Amniotic epithelial cell (primary cell): ENCODE measurements at regions not wholly inside any gene's neighbourhood (a gene's known extent, or its start where the extent isn't known, plus 50 kb on each side); places are given as distances from the start of the nearest gene placed in this dataset.
"Not testable (repeated sequence)": the region's sequence is repeated elsewhere in the genome, so short reads cannot be mapped to it uniquely, and the experiment has no call there.

Experiments
- DNase-seq: peaks from one replicate; pipeline ENCODE4 v3.0.0-alpha.2; 2010; ENCODE audit warnings: low read depth

GRCh38 chr5:53275666-53276065 lies 166.1 kb upstream of the MOCS2 start:
- no peak for DNase-seq

GRCh38 chr5:53276825-53277224 lies 167.3 kb upstream of the MOCS2 start:
- DNase-seq = peak; percentile 55

GRCh38 chr5:53277491-53277890 lies 167.9 kb upstream of the MOCS2 start:
- DNase-seq = no peak

DNA sequence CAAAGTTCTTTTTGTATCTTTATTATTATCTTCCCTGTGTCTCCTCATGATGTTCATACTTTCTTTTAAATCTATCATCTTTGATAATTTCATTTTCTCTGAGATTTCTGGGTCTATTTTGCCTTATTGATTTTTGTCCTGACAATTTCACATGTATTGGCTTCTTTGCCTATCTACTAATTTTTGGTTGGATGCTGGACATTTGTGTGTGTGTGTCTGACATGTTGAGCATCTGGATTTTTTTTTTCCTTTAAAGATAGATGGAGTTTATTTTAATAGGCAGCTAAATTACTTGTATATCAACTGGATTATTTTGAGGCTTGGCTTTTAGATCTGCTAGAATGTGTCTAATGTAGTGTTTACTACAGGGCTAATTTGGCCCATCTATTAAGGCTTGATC lies 178.0 kb upstream of the MOCS2 start:
- DNase-seq = no peak

- DNase-seq = no peak
Observed at GRCh38 chr5:53288511-53288910, 179.0 kb upstream of the MOCS2 start.

- DNase-seq = no peak
Observed at GRCh38 chr5:53291047-53291446, 181.5 kb upstream of the MOCS2 start.

DNA sequence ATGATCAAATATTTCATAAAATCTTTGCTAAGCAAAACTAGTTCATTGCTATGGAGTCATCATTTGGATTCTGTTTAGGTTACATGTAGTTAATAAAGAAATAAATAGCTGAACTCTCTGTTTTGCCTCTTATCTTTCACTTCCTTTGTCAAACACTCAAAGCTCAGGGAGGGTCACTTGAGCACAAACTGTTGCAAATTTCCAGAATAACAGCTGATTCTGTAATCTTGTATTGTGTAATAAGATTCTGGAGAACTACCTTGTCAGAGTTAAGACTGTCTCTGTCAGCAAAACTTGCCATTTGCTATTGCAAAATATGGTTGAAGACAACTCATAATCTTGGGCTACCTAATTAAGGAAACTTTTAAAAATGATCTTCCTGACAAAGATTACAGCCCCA lies 182.0 kb upstream of the MOCS2 start:
- DNase-seq = peak; percentile 82

DNA sequence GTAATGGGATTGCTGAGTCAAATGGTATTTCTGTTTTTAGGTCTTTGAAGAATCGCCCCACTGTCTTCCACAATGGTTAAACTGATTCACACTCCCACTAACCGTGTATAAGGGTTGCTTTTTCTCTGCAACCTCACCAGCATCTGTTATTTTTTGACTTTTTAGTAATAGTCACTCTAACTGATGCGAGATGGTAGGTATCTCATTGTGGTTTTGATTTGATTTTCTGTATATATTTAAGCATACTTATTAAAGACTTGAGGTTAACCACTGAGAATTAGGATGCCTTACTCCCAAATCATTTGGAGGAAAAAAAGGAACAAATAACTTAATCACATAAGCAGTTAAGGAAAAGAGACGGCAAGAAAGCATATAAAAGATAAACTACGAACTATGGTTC lies 181.6 kb upstream of the FST start:
- DNase-seq = peak; percentile 79

GRCh38 chr5:53302529-53302928 lies 177.9 kb upstream of the FST start:
- peak; percentile 67 for DNase-seq

- DNase-seq = peak; percentile 87
Observed at GRCh38 chr5:53303105-53303504, 177.3 kb upstream of the FST start.

- DNase-seq = not testable (repeated sequence)
Observed at GRCh38 chr5:53305316-53305715, 175.1 kb upstream of the FST start.

- no peak for DNase-seq
Observed at GRCh38 chr5:53309653-53310052, 170.8 kb upstream of the FST start.

DNA sequence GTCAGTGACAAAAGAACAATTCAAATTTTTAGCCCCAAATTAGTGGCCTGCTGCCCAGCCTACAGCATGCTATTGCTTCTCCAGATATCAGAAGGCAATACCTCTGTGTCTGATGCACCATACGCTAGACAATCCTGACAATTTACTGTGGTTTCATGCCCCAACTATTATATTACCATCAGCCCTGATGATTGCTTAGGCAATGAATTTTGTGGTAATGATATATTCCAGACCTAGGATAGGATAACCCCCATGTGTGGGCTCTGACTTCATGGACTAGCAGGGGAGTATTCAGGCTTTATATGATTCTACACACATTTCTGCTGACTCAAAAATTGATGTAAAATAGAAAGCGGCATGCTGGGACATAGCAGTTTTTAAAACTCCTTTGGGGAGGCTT lies 168.7 kb upstream of the FST start:
- no peak for DNase-seq

- DNase-seq = no peak
Observed at GRCh38 chr5:53313145-53313544, 167.3 kb upstream of the FST start.

DNA sequence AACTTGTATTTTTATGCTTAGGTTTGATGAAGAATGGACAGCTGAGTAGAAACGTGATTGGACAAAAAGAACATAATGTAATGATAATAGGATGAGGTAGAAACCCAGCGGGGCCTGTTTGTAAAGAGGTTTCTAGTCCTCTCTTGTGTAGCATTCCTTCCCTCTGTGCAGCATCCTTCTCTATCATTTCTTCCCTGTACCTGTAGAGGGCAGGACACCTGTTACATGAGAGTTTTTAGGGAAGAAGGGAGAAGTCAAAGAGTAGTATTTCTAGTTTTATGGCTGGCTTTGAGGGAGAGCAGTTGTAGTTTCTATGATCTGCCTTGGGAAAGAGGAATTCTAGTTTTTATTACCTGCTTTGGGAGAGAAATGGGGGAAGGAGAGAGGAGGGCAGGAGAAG lies 162.1 kb upstream of the FST start:
- DNase-seq = no peak

GRCh38 chr5:53319315-53319714 lies 161.1 kb upstream of the FST start:
- DNase-seq = no peak

GRCh38 chr5:53321073-53321472 lies 159.4 kb upstream of the FST start:
- DNase-seq = no peak

DNA sequence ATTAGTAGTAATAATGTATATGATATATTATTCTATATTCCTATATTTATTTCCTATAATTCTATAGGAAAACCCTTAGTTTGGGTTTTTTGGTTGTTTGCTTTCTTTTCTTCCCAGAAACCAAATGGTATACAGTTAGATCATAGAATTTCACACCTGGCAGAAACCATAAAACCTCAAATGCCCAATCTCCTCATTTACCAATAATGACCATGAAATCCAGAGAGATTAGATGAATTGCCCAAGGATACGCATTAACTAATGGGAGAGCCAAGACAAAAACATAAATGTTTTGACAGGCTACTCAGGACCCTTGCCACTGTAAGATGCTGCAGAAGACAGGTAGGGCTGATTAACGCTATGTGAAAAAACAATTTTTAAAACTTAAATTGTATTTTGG lies 158.7 kb upstream of the FST start:
- no peak for DNase-seq

GRCh38 chr5:53322257-53322656 lies 158.2 kb upstream of the FST start:
- no peak for DNase-seq

- DNase-seq = no peak
Observed at GRCh38 chr5:53323511-53323910, 156.9 kb upstream of the FST start.

DNA sequence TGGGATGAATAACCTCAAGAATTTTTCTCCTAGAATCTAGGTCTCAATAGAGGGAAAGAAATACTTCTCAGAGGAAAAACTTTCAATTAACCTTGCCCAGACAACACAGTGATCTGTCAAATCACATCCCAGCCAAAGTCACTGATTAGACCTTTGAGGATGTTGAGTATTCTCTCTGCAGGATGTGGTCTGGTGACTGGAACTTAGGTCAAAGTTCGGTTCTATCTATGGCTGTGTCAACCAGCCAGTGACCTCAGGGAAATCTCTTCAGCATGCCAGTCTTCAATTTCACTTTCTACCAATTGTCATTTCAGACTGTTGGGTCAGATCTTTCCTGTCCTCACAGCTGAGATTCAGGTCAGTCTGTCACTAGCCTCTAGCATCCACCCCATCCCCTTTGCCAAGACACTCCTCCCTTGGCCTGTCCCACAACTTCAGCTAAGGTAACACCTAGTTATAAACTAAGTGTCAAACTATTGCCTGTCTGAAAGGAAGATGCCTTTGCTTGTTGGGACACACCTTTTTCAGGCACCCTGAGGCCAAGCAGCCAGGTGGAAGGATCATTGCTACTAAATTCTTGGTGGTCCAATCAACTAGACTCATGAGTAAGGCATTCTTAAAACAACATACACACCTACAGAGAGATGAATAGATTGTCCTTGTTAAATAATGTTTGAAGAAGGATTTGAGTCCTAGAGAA lies 156.3 kb upstream of the FST start:
- no peak for DNase-seq

DNA sequence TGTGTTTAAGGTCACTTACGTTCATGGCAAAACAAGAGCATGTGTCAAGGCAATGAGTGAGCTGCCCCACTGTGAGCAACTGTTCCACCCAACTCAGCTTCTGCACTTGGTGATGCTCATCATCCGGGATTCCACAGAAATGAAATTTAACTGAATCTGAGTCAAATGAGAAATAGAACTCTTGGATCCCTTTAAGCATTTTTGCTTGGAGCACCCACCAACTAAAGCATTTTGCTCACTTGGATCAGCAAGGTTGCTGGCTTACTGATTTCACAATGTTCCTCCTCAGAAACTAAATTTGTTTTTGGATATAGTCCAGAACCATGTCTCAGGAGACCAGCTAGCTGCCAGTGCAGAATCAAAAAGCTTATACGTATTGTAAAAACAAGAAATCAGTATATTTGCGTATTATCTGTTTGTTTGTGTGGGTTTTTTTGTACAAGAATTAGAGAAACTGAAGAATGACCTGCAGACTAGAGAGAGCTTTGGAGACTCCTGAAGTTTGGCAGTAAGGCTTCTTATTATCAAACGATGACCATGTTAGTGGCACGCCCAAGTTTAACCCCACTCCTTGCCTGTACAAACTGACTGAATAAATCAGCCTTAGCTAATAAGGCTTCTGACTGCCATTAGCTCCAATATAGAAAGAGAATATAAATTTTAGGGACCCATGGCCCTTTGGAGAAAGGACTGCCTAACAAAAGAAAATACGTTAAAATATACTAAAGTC lies 153.8 kb upstream of the FST start:
- DNase-seq = peak; percentile 26

DNA sequence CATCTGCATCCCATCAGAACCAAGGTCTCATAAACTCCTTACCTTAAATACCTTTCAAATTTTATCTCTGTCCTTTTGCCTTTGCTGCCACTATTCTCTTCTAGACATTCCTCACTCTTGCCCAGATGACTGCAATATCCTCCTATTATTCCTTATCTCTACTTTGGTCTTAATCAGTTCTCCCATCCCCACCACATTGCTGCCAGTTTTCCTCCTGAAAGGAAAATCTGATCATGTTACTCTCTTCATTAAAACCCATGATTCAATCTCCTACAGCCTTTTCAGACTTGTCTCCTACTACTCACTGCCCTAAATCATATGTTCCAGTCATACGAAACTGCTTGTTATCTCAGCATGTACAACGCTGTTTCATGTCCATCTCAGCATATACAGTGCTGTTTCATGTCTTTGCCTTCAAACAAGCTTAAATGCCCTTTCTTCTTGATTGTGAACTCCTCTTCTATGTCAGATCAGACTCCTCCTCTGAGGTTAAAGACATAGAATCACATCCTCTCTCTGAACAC lies 152.6 kb upstream of the FST start:
- no peak for DNase-seq

DNA sequence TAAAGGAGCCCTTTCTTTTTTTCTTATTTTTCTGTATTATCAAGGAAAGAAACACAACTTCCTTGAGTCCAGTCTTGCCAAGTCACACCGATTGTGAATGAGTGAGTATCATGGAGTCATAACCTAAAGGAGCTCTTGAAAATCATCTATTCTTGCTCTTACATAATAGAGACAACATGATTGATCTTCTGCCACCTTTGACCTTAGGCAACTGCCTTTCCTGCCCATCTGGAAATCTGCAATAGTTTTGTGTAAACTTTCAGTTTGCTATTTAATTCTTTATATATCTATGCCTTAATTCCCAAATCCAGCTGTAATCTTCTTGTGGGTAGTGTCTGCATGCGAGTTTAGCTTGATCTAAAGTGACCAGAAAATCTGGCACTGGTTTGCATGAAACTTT lies 149.9 kb upstream of the FST start:
- DNase-seq = no peak
